WTC11 (cell line): ENCODE measurements at regions not wholly inside any gene's neighbourhood (a gene's known extent, or its start where the extent isn't known, plus 50 kb on each side); places are given as distances from the start of the nearest gene placed in this dataset.

Experiments
- MAX ChIP-seq: sonication (generic); formaldehyde crosslinking; IDR thresholded peaks from 2 replicates; pipeline ENCODE4 v1.8.0; 2022; ENCODE audit warnings: mild to moderate bottlenecking, missing genetic modification reagents
- NR1H2 ChIP-seq: sonication (generic); formaldehyde crosslinking; IDR thresholded peaks from 2 replicates; pipeline ENCODE4 v1.9.0; 2021; ENCODE audit warnings: mild to moderate bottlenecking, moderate library complexity, missing genetic modification reagents
- ZBTB21 ChIP-seq: sonication (generic); formaldehyde crosslinking; IDR thresholded peaks from 2 replicates; pipeline ENCODE4 v1.8.1; 2023; ENCODE audit warnings: mild to moderate bottlenecking, missing genetic modification reagents, borderline replicate concordance
- ZNF425 ChIP-seq: fragments of 250-450 bp; sonication (Bioruptor Pico); conservative IDR thresholded peaks from 2 replicates; pipeline ENCODE4 v1.9.0; 2021; ENCODE audit warnings: mild to moderate bottlenecking
- TF ChIP-seq, protein P1 (sequence below): sonication (generic); formaldehyde crosslinking; IDR thresholded peaks from 2 replicates; pipeline ENCODE4 v1.8.0; 2023; ENCODE audit warnings: missing genetic modification reagents, mild to moderate bottlenecking, borderline replicate concordance
- TF ChIP-seq, protein P2 (sequence below): fragments of 200-600 bp; IDR thresholded peaks from 2 replicates; pipeline ENCODE4 v1.8.0; 2022; ENCODE audit warnings: antibody characterized with exemption
- TF ChIP-seq, protein P3 (sequence below): sonication (generic); formaldehyde crosslinking; IDR thresholded peaks from 2 replicates; pipeline ENCODE4 v1.8.1; 2023; ENCODE audit warnings: mild to moderate bottlenecking, missing genetic modification reagents, moderate library complexity

DNA sequence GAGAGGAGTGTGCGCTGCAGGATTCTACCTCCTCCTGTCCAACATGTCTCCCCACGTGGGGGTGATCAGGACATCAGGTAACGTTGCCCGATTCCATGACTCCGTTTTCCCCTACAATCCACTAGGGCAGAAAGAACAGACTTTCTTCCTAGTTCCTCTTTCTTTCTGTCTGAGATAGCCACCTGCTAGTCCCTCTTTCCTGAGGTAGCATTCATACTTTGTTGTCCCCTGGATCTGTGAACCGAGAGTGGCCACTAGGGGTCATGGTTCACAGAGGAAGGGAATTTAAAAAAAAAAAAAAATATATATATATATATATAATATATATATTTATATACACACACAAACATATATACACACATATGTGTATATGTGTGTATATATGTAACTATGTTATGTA is 210.0 kb upstream of the ZNF521 start:
- TF ChIP-seq NR1H2 (CRISPR knock-in tag) (no peak), MAX (CRISPR knock-in tag) (no peak), ZNF425 (CRISPR knock-in tag) (no peak), ZBTB21 (CRISPR knock-in tag) (no peak)
- TF ChIP-seq, protein P1, sequence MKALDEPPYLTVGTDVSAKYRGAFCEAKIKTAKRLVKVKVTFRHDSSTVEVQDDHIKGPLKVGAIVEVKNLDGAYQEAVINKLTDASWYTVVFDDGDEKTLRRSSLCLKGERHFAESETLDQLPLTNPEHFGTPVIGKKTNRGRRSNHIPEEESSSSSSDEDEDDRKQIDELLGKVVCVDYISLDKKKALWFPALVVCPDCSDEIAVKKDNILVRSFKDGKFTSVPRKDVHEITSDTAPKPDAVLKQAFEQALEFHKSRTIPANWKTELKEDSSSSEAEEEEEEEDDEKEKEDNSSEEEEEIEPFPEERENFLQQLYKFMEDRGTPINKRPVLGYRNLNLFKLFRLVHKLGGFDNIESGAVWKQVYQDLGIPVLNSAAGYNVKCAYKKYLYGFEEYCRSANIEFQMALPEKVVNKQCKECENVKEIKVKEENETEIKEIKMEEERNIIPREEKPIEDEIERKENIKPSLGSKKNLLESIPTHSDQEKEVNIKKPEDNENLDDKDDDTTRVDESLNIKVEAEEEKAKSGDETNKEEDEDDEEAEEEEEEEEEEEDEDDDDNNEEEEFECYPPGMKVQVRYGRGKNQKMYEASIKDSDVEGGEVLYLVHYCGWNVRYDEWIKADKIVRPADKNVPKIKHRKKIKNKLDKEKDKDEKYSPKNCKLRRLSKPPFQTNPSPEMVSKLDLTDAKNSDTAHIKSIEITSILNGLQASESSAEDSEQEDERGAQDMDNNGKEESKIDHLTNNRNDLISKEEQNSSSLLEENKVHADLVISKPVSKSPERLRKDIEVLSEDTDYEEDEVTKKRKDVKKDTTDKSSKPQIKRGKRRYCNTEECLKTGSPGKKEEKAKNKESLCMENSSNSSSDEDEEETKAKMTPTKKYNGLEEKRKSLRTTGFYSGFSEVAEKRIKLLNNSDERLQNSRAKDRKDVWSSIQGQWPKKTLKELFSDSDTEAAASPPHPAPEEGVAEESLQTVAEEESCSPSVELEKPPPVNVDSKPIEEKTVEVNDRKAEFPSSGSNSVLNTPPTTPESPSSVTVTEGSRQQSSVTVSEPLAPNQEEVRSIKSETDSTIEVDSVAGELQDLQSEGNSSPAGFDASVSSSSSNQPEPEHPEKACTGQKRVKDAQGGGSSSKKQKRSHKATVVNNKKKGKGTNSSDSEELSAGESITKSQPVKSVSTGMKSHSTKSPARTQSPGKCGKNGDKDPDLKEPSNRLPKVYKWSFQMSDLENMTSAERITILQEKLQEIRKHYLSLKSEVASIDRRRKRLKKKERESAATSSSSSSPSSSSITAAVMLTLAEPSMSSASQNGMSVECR (CRISPR knock-in tag) = no peak
- TF ChIP-seq, protein P2, sequence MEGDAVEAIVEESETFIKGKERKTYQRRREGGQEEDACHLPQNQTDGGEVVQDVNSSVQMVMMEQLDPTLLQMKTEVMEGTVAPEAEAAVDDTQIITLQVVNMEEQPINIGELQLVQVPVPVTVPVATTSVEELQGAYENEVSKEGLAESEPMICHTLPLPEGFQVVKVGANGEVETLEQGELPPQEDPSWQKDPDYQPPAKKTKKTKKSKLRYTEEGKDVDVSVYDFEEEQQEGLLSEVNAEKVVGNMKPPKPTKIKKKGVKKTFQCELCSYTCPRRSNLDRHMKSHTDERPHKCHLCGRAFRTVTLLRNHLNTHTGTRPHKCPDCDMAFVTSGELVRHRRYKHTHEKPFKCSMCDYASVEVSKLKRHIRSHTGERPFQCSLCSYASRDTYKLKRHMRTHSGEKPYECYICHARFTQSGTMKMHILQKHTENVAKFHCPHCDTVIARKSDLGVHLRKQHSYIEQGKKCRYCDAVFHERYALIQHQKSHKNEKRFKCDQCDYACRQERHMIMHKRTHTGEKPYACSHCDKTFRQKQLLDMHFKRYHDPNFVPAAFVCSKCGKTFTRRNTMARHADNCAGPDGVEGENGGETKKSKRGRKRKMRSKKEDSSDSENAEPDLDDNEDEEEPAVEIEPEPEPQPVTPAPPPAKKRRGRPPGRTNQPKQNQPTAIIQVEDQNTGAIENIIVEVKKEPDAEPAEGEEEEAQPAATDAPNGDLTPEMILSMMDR = no peak
- TF ChIP-seq, protein P3, sequence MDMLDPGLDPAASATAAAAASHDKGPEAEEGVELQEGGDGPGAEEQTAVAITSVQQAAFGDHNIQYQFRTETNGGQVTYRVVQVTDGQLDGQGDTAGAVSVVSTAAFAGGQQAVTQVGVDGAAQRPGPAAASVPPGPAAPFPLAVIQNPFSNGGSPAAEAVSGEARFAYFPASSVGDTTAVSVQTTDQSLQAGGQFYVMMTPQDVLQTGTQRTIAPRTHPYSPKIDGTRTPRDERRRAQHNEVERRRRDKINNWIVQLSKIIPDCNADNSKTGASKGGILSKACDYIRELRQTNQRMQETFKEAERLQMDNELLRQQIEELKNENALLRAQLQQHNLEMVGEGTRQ (CRISPR knock-in tag) = no peak
